Lower lobe of right lung (tissue), 2 donors: ENCODE measurements at regions not wholly inside any gene's neighbourhood (a gene's known extent, or its start where the extent isn't known, plus 50 kb on each side); places are given as distances from the start of the nearest gene placed in this dataset.

Experiments
- ATAC-seq, 2 donors: fragments of 200-7000 bp; cut with Tn5 transposase; one replicate each; pipeline ENCODE4 v1.9.1; 2020 to 2022; ENCODE audit warnings: mild to moderate bottlenecking in 2 of 2, moderate library complexity in 2 of 2
- DNase-seq: peaks from one replicate; pipeline ENCODE4 v3.0.0-alpha.2; 2020
- H3K27ac ChIP-seq: fragments of 200-600 bp; one replicate; pipeline ENCODE4 v1.8.0; 2022
- H3K27me3 ChIP-seq: fragments of 200-600 bp; one replicate; pipeline ENCODE4 v1.8.0; 2022; ENCODE audit warnings: low read depth
- H3K36me3 ChIP-seq: fragments of 200-600 bp; one replicate; pipeline ENCODE4 v1.8.0; 2022; ENCODE audit warnings: mild to moderate bottlenecking
- H3K4me1 ChIP-seq: fragments of 200-600 bp; one replicate; pipeline ENCODE4 v1.8.0; 2022
- H3K4me3 ChIP-seq: fragments of 200-600 bp; one replicate; pipeline ENCODE4 v1.8.0; 2022; ENCODE audit warnings: mild to moderate bottlenecking
- H3K9me3 ChIP-seq: fragments of 200-600 bp; one replicate; pipeline ENCODE4 v1.8.0; 2022
- CTCF ChIP-seq: fragments of 200-600 bp; IDR thresholded peaks from one replicate; pipeline ENCODE4 v1.8.0; 2022; ENCODE audit warnings: antibody characterized with exemption, mild to moderate bottlenecking
- intact Hi-C: fragments of 100-400 bp; cut with DNase I; formaldehyde crosslinking; loops from one replicate; pipeline ENCODE4 v1.11.0; 2022
- donor health status: DM: no; HTN: yes; CAD: no; lungs with severe emphysema.

GRCh38 chr21:19609611-19610010 is 1206.0 kb upstream of the TMPRSS15 start:
- no peak overlapping the region for H3K4me3 ChIP-seq
- intact Hi-C loops = no loop called here
- ATAC-seq (no peak), DNase-seq (no peak)
- H3K4me1 ChIP-seq = no peaks in the 10 kb centered on the region
- H3K9me3 ChIP-seq = no peaks in the 10 kb centered on the region
- no peak for TF ChIP-seq CTCF
- H3K36me3 ChIP-seq = no peaks in the 10 kb centered on the region
- no peak overlapping the region for H3K27ac ChIP-seq
- H3K27me3 ChIP-seq = no peaks in the 10 kb centered on the region

GRCh38 chr21:19621837-19622496 is 1218.4 kb upstream of the TMPRSS15 start:
- Histone ChIP-seq H3K27ac (no peak overlapping the region), H3K4me3 (no peak overlapping the region), H3K36me3 (no peaks in the 10 kb centered on the region), H3K27me3 (no peaks in the 10 kb centered on the region), H3K9me3 (no peaks in the 10 kb centered on the region), H3K4me1 (no peaks in the 10 kb centered on the region)
- no peak for ATAC-seq
- TF ChIP-seq CTCF = no peak
- no peak for DNase-seq
- intact Hi-C loops = no loop called here

- intact Hi-C loops = no loop called here
- Histone ChIP-seq H3K4me3 (no peak overlapping the region), H3K27ac (no peak overlapping the region), H3K36me3 (no peaks in the 10 kb centered on the region), H3K9me3 (no peaks in the 10 kb centered on the region), H3K27me3 (no peaks in the 10 kb centered on the region), H3K4me1 (no peaks in the 10 kb centered on the region)
- DNase-seq (no peak), ATAC-seq (no peak)
- TF ChIP-seq CTCF = no peak
Measured at GRCh38 chr21:19640964-19641363, 1237.4 kb upstream of the TMPRSS15 start.

- no peaks in the 10 kb centered on the region for H3K27me3 ChIP-seq
- H3K36me3 ChIP-seq = no peaks in the 10 kb centered on the region
- H3K4me3 ChIP-seq = no peak overlapping the region
- TF ChIP-seq CTCF = no peak
- no peaks in the 10 kb centered on the region for H3K9me3 ChIP-seq
- no peaks in the 10 kb centered on the region for H3K4me1 ChIP-seq
- intact Hi-C loops = no loop called here
- DNase-seq (no peak), ATAC-seq (no peak)
- no peak overlapping the region for H3K27ac ChIP-seq
Measured at GRCh38 chr21:19648391-19648790, 1244.8 kb upstream of the TMPRSS15 start.

GRCh38 chr21:19683492-19683891 is 1279.9 kb upstream of the TMPRSS15 start:
- DNase-seq = no peak

More at GRCh38 chr21:19683492-19683891, 1279.9 kb upstream of the TMPRSS15 start:
- H3K4me1 ChIP-seq = no peaks in the 10 kb centered on the region
- no peak overlapping the region for H3K4me3 ChIP-seq
- intact Hi-C loops = no loop called here
- no peak for ATAC-seq
- no peaks in the 10 kb centered on the region for H3K36me3 ChIP-seq
- H3K9me3 ChIP-seq = no peaks in the 10 kb centered on the region
- H3K27ac ChIP-seq = no peak overlapping the region
- no peaks in the 10 kb centered on the region for H3K27me3 ChIP-seq
- TF ChIP-seq CTCF = no peak
